ENCODE measurements at regions not wholly inside any gene's neighbourhood (a gene's known extent, or its start where the extent isn't known, plus 50 kb on each side); places are given as distances from the start of the nearest gene placed in this dataset.

DNA sequence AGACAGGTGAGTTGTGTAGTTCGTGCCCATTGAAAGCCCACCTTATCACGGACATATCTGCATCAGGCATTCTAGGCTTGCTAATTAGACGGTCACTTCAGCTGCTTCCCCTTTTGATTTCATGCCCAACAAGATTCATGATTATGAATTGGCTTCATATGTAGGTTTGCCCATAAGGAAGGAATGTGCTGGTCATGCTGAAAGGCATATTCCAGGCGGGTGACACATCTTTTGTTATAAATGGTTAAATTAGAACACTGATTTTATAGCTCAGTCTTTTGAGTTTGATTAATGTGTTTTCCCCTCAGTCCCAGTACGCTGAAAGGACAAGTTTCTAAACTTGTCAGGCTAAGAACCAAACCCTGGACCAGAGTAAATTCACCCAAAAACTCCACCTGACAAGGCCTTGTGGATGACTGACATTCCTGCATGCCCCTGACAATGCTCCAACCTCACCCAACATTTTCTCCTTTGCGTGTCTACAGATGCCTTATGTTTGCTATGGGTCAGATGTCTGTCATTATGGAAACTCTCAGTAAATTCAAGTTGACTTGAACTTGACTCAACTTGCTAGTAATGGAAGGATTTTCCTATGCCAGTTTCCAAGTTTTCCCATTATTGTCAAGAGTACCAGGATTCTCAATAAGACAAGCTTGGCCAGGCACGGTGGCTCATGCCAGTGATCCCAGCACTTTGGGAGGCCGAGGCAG is 421.9 kb downstream of the PMP22 start:
- H3K27me3 ChIP-seq (ENCODE audit: insufficient read depth, low read length) = no peaks in the 10 kb centered on the region
- no peak overlapping the region for H3K4me3 ChIP-seq (replicated peaks in 1 of 2; ENCODE audit: low read depth in 1 of 2, low read length in 2 of 2)
- H3K4me2 ChIP-seq (ENCODE audit: low read length) = no peak overlapping the region
- ATAC-seq = no peak
- DNase-seq (ENCODE audit: low read depth, low spot score) = no peak
- POLR2A ChIA-PET = no interaction called here
- no peaks in the 10 kb centered on the region for H3K9me3 ChIP-seq (ENCODE audit: control insufficient read depth in 1 of 2, insufficient read depth in 1 of 2, low read depth in 1 of 2, low read length in 2 of 2)
- no peaks in the 10 kb centered on the region for H3K79me2 ChIP-seq (ENCODE audit: insufficient read depth, low read length)
- H4K20me1 ChIP-seq (ENCODE audit: insufficient read depth) = no peaks in the 10 kb centered on the region
- no peaks in the 10 kb centered on the region for H3K9me2 ChIP-seq (ENCODE audit: insufficient read depth)
- no peaks in the 10 kb centered on the region for H3K4me1 ChIP-seq (ENCODE audit: control insufficient read depth in 1 of 2, insufficient read depth in 2 of 2, low read length in 2 of 2)
- no TSS peak for BruUV-seq (replicated peaks)
- no peaks in the 10 kb centered on the region for H3K36me3 ChIP-seq (ENCODE audit: control insufficient read depth in 1 of 2, insufficient read depth in 2 of 2, low read length in 2 of 2)
- no peak overlapping the region for H3K27ac ChIP-seq (ENCODE audit: low read depth, low read length)
- H3K9ac ChIP-seq (ENCODE audit: low read length) = no peak overlapping the region
- RAD21 ChIA-PET (ENCODE audit: low non-redundant PET in 1 of 2, low total read pairs in 2 of 2, uncharacterized antibody in 2 of 2, unreplicated experiment in 2 of 2) = no interaction called here
- H2AFZ ChIP-seq (ENCODE audit: low read depth, low read length, poor library complexity, severe bottlenecking) = no peak overlapping the region
- intact Hi-C loops (cut with micrococcal nuclease) = no loop called here
- TF ChIP-seq EZH2 (IDR thresholded peaks at IDR 0.05) = no peak
- TF ChIP-seq, protein P1, sequence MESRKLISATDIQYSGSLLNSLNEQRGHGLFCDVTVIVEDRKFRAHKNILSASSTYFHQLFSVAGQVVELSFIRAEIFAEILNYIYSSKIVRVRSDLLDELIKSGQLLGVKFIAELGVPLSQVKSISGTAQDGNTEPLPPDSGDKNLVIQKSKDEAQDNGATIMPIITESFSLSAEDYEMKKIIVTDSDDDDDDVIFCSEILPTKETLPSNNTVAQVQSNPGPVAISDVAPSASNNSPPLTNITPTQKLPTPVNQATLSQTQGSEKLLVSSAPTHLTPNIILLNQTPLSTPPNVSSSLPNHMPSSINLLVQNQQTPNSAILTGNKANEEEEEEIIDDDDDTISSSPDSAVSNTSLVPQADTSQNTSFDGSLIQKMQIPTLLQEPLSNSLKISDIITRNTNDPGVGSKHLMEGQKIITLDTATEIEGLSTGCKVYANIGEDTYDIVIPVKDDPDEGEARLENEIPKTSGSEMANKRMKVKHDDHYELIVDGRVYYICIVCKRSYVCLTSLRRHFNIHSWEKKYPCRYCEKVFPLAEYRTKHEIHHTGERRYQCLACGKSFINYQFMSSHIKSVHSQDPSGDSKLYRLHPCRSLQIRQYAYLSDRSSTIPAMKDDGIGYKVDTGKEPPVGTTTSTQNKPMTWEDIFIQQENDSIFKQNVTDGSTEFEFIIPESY (IDR thresholded peaks at IDR 0.05; ENCODE audit: extremely low read depth, insufficient replicate concordance, low read length) = no peak
- TF ChIP-seq ELF1 (IDR thresholded peaks at IDR 0.05; ENCODE audit: borderline replicate concordance, low read depth) = no peak
- TF ChIP-seq CEBPB (IDR thresholded peaks at IDR 0.05; ENCODE audit: low read depth) = no peak
- TF ChIP-seq, protein P2, sequence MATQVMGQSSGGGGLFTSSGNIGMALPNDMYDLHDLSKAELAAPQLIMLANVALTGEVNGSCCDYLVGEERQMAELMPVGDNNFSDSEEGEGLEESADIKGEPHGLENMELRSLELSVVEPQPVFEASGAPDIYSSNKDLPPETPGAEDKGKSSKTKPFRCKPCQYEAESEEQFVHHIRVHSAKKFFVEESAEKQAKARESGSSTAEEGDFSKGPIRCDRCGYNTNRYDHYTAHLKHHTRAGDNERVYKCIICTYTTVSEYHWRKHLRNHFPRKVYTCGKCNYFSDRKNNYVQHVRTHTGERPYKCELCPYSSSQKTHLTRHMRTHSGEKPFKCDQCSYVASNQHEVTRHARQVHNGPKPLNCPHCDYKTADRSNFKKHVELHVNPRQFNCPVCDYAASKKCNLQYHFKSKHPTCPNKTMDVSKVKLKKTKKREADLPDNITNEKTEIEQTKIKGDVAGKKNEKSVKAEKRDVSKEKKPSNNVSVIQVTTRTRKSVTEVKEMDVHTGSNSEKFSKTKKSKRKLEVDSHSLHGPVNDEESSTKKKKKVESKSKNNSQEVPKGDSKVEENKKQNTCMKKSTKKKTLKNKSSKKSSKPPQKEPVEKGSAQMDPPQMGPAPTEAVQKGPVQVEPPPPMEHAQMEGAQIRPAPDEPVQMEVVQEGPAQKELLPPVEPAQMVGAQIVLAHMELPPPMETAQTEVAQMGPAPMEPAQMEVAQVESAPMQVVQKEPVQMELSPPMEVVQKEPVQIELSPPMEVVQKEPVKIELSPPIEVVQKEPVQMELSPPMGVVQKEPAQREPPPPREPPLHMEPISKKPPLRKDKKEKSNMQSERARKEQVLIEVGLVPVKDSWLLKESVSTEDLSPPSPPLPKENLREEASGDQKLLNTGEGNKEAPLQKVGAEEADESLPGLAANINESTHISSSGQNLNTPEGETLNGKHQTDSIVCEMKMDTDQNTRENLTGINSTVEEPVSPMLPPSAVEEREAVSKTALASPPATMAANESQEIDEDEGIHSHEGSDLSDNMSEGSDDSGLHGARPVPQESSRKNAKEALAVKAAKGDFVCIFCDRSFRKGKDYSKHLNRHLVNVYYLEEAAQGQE (IDR thresholded peaks at IDR 0.05; ENCODE audit: low read depth) = no peak
- TF ChIP-seq EGR1 (IDR thresholded peaks at IDR 0.05; ENCODE audit: low read depth) = no peak
- TF ChIP-seq JUND (IDR thresholded peaks at IDR 0.05) = no peak
- TF ChIP-seq CBX3 (IDR thresholded peaks at IDR 0.05; ENCODE audit: low read depth) = no peak
- TF ChIP-seq FOSL1 (IDR thresholded peaks at IDR 0.05; ENCODE audit: low read depth) = no peak
- no peak for TF ChIP-seq TCF7L2 (IDR thresholded peaks at IDR 0.05; ENCODE audit: borderline replicate concordance, extremely low read depth, insufficient read depth, insufficient read length)
- no peak for TF ChIP-seq ZNF274 (IDR thresholded peaks at IDR 0.05; ENCODE audit: low read depth, low read length)
- TF ChIP-seq EZH2phosphoT487 (IDR thresholded peaks at IDR 0.05; ENCODE audit: borderline replicate concordance) = no peak
- no peak for TF ChIP-seq SRF (IDR thresholded peaks at IDR 0.05; ENCODE audit: low read depth)
- no peak for TF ChIP-seq SP1 (IDR thresholded peaks at IDR 0.05; ENCODE audit: low read depth)
- no peak for TF ChIP-seq YY1 (IDR thresholded peaks at IDR 0.05; ENCODE audit: extremely low read depth, insufficient replicate concordance, low read depth, low read length)
- TF ChIP-seq POLR2AphosphoS5 (IDR thresholded peaks at IDR 0.05; ENCODE audit: low read depth, low read length) = no peak
- no peak for TF ChIP-seq MAX (IDR thresholded peaks at IDR 0.05)
- TF ChIP-seq ZFX (IDR thresholded peaks at IDR 0.05) = no peak
- CTCF ChIA-PET = no interaction called here
